GM12864 (cell line): ENCODE measurements at regions not wholly inside any gene's neighbourhood (a gene's known extent, or its start where the extent isn't known, plus 50 kb on each side); places are given as distances from the start of the nearest gene placed in this dataset.

ENCODE experiments used
- DNase-seq: peaks from one replicate; pipeline ENCODE4 v3.0.0-alpha.2; 2011; ENCODE audit warnings: low read depth
- H3K4me3 ChIP-seq: 2 replicates; pipeline ENCODE4 v1.5.1; 2011; ENCODE audit warnings: mild to moderate bottlenecking, low read depth, low read length, control low read depth
- CTCF ChIP-seq: IDR thresholded peaks from 2 replicates; pipeline ENCODE4 v1.5.1; 2011; ENCODE audit warnings: low read depth, mild to moderate bottlenecking, moderate library complexity, low read length, control low read depth, inconsistent platforms; ENCODE audit errors: missing control alignments

DNA sequence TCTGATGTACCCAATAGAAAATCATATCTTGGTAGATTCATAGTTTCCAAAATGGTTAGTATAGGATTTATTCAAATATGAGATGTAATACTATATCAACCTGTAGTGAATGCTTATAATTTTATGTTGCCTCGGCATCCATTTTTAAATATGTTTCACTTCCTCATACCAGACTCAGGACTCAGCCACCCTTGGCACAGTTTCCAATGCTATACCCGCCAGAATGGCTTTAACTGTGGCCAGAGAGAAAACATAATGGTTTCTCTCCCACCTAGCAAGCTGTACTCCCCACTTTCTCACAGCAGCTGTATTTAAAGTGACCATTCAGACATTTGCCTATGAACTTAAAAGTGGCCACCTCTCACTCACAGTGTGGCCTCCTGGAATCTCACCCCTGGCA lies 466.6 kb upstream of the PABPC4L start:
- TF ChIP-seq CTCF = no peak
- no peak for DNase-seq
- H3K4me3 ChIP-seq = no peak overlapping the region

- DNase-seq = no peak
- no peak overlapping the region for H3K4me3 ChIP-seq
- no peak for TF ChIP-seq CTCF
Measured at GRCh38 chr4:134666640-134667039, 465.1 kb upstream of the PABPC4L start.

DNA sequence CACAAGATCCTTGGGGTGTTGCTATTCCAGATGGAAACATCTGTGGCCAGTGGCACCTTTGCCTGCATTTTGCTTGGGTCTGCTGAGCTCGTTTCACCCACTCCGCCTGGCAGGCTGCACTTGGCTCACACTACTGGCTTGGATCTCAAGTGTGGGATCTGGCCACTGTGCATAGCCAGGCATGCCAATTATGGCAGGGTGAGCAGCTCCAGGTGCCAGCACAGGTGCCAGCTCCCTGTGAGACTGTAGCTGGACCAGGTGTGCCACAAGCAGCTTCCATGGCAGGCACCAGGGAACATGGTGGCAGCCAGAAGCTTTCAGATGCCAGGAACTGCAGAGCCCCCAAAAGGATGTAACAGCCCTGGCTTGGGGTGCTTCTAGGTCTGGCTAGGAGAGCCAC lies 463.8 kb upstream of the PABPC4L start:
- TF ChIP-seq CTCF = no peak
- no peak overlapping the region for H3K4me3 ChIP-seq
- no peak for DNase-seq

GRCh38 chr4:134663742-134664141 lies 462.2 kb upstream of the PABPC4L start:
- no peak for TF ChIP-seq CTCF
- H3K4me3 ChIP-seq = no peak overlapping the region
- DNase-seq = no peak

GRCh38 chr4:134650461-134650860 lies 448.9 kb upstream of the PABPC4L start:
- TF ChIP-seq CTCF = no peak
- DNase-seq = no peak
- H3K4me3 ChIP-seq = no peak overlapping the region

DNA sequence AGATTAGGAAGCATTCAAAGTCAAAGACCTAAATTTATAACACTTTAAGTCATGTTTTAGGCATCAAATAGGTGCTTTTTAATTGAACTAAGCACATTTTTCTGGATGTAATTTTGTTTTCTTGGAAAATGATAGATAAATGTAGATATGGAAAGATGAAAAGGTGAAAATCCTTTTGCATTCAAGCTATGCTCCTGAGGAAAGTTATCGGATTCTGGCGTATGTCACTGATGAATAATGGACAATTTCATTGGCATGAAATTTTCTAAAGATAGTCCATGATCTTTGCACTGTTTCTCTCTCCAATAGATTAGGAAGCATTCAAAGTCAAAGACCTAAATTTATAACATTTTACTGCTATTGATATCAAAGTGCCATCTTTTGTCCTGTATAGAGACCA lies 444.2 kb upstream of the PABPC4L start:
- no peak for TF ChIP-seq CTCF
- no peak overlapping the region for H3K4me3 ChIP-seq
- DNase-seq = no peak

DNA sequence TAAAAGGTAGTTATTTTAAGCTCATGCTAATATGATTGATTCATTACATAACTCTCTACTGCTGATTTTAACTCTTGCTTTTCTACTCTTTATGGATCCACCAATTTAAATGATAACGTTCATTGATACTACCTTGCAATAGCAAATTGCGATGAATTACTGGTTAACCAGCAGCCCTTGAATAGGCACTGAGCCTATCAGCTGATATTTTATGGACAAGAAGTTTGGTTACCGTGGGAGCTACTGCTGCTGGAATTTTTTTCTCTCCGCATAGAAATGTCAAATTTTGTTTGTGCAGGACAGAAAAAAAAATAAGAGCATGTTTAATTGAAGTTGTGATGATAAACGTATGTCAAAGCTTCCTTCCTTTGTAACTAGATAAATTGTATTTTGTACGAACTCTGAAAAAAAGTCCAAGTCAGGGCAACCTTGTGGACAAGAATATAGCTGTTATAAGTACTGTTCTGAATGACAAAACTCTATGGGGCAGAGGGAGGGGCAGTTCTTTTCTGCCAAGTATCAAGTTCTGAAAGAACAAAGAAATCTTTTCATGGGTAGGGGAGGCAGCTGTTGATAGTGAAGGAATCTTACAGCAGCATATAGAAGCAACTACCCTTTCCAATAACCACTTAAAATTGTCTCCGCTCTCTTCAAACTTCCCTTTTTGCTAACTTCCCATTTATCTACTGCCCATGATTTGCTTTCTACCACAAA lies 434.9 kb upstream of the PABPC4L start:
- no peak overlapping the region for H3K4me3 ChIP-seq
- no peak for TF ChIP-seq CTCF
- no peak for DNase-seq
